HG03575 (cell line): ENCODE measurements at regions not wholly inside any gene's neighbourhood (a gene's known extent, or its start where the extent isn't known, plus 50 kb on each side); places are given as distances from the start of the nearest gene placed in this dataset.
"Not testable (repeated sequence)": the region's sequence is repeated elsewhere in the genome, so short reads cannot be mapped to it uniquely, and the experiment has no call there.

Source experiments
- ATAC-seq: cut with Tn5 transposase; IDR thresholded peaks from one replicate; pipeline ENCODE4 v1.9.1; 2021; ENCODE audit not compliant: unreplicated experiment, insufficient number of reproducible peaks, low FRiP score; ENCODE audit errors: extremely low read depth

DNA sequence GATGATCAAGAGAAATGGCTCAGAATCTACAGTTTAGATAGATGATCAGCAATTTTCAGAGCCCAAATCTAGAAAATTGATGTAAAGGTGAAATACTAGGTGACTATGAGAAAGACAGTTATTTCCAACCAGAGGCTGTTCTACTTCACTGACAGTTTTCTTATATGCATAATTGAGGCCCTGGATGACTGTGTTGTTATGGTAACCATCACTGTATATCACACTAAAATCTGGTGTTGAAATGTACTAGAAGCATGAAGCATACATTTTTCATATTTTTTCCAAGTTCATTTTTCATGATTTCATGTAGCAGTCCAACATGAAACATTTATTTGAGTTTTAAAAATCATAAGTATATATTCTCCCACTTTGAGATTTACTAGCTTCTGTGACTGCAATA is 87.4 kb downstream of the ATXN3L start:
- ATAC-seq: no peak

DNA sequence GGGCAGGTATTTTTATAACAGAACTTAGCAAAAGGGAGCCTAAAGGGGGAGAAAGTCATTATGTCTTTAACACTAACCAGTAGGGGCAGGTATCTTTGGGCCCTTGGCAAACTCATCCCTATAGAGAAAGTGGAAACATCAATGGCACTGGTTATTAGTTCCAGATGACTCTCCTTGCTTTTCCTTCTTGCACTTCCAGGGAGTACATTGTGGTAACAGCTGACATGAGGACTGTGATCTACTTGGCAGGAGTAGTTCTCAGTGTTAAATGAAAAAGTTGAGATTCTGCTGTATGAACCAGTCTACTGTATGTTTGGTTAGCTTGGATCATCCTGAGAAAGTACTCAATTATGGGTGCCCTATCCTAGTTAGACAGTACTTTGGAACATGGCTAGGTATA is 93.6 kb downstream of the ATXN3L start:
- ATAC-seq: no peak

DNA sequence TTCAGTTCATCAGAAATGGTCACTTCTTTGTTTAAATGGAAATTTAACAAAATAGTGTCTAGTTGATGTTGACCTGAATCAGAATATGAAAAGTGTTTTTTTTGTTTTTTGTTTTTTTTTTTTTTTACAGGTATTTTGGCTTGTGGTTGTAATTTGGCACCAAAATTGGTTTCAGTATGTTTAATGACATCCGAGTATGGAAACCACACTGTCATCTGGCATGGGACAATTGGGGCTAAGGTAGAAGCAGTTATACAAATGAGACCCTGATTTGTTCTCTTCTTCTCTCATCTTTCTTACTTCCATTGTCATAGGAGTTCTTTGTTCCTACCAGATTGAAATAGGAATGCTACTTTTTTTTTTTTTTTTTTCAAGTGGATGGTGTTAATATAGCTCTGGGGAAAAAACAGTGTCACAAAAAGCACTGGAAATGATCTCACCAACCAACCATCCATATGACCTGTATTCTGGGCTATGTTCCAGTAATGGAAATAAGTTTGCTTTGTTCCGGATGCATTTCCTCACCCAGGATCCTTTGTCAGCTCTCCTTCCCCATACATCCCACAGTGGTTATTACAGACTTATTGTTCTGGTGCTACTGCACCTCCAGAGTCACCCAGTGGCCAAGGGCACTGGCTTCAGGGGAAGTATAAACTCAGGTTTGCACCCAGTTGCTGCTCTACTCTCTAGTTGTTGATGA is 95.8 kb downstream of the ATXN3L start:
- no peak for ATAC-seq

DNA sequence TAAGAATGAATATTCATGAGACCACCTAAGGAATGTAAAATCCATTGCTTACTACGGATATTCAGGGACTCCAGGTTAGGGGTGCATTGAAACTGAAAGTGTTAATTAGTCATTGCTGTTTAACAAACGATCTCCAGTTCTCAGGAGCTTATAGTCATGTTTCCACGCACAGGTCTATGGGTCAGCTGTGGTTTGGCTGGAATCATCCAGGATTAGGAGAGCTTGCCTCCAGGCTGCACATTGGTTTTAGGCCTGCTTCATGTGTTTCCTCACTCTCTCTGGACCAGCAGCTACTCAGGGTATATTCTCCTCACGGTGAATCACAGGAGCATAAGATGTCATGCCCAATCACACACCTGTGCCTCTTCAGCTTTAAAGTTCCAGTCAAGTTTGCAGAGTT is 98.9 kb downstream of the ATXN3L start:
- no peak for ATAC-seq

DNA sequence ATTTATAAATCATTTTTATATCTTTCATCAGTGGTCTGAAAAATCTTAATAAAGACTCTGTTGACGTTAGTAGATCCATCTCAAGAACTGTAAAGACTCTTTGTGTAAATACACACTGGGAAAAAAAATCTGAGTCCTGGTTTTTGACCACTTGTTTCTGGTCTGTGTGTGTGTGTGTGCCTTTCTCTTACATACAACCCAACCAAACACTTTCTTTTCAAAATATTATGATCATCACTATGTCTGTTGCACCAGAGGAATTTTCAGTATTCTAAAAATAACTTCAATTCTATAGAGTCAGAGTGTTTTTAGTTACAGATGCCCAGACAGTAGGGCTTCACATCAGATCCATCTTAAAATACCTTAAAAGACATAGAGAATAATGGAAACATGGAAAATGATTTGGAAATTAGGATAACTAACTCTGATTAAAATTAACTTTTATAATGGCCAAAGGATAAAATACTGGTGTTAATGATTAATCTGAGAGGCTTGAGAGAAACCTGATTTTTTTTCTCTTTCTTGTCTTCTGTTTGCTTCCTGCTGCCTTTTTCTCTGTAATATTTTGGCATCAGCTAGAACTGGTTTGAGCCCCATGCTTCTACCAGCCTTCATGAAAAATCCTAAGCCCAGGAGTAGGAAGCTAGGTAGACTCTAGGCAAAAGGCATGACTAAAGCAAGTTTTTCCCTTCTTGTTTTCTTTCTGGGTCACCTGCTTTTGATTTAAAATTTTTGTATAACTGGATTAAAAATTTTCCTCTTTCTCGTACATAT is 99.7 kb downstream of the ATXN3L start:
- no peak for ATAC-seq

DNA sequence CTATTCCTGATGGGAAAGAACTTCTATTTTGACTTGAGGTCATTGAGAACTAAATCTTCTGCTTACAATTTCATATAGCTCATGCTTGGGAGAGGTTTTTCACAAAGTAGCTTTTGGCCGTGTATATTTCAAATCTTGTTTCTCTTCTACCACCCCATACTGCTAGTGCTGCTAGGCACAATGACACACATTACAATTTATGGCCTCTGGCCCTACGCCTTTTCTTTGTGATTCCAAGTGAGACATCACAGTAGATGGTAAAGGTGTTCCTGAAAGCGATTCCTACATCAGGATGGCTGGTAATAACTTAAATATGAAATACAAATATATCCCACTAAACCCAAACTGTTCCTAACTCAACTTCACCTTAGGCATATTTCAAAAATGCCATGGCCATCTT is 101.1 kb downstream of the ATXN3L start:
- ATAC-seq: no peak

DNA sequence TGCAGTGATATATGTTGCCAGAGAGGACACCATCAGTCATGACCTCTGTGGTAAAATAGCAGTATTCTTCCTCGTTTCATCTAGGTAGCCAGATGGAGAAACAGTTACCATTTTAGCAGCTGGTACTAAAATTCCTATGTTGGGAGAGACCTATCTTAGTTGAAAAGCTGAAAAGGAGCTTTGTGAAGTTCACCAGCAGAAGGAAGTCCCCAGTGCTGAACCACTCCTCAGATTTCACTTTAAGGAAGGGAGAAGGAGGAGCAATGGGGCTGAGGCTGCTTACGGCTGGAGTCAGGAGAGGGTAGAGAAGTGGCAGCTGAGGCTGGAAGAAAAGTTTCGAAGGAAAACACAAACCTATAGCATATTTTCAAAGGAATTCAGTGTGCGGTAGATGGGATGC is 103.7 kb downstream of the ATXN3L start:
- ATAC-seq: no peak

DNA sequence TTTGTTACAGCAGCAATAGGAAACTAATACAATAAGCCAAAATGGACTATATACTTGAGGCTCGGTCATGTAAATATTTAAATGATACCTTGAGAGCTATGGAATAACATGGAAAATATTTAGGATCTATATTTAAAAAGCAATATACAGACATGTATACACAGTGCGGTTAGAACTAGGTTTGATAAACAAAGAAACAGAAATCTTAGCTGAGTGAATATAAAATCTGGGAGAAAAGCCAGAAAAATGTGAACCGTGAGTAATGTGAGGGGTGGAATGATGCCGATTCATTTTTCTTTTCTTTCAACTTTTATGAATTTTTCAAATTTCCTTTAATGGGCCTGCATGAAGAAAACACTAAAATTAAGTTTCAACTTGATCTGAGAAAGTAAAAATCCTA is 104.1 kb downstream of the ATXN3L start:
- no peak for ATAC-seq

DNA sequence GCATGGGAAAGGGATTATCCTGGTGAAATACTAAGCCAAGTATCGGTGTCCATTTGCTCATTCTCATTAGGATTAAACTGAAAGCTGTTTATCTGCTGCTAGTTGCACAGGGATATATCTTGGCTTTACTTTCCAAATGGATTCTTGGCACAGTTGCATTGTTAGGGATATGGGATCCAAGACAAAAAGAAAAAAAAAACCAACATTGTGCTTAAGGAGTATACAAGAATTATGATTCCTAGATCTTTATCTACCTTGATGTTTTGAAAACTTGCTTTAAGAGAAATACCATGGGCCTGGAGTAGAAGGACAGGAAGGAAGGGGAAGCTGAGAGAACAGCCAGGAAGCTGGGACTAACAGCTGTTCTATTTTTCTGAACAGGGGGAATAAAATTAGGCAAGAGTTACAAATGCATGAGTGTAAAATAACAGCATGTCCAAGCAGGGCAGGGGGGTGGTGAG is 107.6 kb downstream of the ATXN3L start:
- no peak for ATAC-seq

DNA sequence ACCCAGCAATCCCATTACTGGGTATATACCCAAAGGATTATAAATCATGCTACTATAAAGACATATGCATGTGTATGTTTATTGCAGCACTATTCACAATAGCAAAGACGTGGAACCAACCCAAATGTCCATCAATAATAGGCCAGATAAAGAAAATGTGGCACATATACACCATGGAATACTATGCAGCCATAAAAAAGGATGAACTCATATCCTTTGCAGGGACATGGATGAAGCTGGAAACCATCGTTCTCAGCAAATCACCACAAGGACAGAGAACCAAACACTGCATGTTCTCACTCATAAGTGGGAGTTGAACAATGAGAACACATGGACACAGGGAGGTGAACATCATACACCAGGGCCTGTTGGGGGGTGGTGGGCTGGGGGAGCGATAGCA is 109.7 kb downstream of the ATXN3L start:
- ATAC-seq: not testable (repeated sequence)

DNA sequence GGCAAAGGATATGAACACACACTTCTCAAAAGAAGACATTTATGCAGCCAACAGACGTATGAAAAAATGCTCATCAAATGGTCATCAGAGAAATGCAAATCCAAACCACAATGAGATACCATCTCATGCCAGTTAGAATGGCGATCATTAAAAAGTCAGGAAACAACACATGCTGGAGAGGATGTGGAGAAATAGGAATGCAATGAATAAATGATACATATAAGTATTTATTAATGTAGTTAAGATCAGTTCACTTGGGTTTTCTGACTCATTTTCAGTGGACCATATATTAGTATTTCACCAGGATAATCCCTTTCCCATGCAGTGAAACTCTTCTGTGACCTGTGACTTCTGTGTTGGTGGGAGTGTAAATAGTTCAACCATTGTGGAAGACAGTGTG is 110.1 kb downstream of the ATXN3L start:
- ATAC-seq: not testable (repeated sequence)

DNA sequence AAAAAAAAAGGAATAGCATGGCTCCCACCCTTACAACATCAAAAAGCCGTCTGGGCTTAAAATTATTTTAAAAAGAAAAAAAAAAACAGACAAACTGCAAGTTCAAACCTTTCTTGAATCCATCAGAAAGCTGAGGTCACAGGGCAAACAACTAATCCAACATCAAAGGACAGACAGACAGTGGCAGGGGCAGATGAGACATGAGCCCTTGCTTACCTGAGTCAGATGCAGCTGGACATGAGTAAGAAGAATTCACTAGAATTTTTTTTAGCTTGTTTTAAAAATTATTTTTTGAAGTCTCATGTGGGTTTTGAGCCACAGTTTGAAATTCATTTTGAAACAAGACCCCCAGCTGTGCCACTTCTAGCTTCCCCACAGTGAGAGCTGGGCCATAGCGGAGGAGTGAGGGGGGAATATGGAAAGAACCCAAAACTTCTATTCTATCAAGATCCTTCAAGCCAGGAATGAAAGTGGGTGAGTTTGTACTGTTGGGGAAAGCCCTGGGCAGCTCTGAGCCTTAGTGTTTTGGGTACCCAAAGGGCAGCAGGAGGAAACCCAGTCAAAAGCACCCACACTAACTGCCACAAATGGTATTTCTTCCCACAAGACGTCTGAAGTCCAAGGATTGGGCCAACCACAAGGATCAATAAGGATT is 111.4 kb downstream of the ATXN3L start:
- no peak for ATAC-seq

DNA sequence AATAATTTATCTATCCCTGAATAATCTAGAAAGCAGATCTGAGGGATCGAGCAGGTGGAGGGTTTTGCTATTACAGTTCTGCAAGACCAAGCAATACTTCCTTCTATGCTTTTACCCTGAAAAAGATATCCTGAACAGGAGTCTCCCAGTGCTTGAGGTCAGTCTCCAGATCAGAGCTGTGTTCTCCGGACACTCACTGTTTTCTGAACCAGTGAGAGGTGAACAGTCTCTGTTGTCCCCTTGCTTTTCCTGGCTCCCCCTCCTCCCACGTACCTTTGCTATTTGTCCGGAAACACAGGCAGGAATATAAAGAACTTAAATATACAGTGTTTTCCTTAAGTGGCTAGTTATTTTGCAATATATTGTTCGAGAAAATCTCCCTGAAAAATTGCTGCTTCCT is 116.6 kb downstream of the ATXN3L start:
- ATAC-seq: no peak

DNA sequence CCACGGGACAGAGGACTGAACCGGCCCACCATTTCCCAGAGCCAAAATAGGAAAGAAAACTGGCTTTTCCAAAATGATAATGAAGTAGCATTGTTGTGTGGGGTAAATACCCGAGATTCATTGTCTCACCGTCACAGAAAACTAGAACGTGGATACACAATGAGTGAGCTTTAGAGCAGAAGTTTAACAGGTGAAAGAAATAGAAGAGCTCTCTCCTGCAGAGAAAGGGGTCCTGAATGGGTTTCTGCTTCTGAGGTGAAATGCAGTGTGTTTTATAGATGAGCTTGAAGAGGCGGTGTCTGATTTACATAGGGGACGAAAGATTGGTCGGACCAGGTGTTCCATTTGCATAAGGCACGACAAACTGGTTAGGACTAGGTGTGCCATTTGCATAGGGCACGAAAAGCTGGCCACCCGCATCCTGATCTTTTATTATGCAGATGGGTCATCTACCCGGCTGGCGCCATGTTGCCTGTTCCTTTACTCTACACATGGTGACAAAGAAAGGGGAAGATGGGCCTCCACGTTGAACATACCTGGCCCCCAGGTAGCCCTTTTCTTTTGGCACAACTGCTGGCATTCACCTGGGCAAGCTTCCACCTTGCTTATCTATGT is 118.1 kb downstream of the ATXN3L start:
- ATAC-seq: no peak

DNA sequence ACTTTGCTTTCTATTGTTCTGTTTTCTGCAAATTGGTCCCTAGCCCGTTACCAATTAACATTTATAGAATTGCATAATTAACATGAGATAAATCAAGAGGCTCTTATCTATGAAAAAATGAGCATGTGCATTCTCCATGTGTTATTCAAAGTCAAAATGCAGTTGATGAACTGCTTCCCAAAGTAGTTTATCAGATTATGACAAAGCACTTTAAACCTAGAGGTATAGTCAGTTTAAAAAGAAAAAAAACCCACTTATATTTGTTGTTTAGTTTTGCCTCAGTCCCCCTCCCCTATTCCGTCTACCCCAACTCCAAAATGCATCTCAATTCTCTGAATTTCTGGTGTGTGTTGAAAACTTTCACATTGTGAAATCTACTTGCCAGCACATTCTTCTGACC is 119.5 kb downstream of the ATXN3L start:
- ATAC-seq: no peak

DNA sequence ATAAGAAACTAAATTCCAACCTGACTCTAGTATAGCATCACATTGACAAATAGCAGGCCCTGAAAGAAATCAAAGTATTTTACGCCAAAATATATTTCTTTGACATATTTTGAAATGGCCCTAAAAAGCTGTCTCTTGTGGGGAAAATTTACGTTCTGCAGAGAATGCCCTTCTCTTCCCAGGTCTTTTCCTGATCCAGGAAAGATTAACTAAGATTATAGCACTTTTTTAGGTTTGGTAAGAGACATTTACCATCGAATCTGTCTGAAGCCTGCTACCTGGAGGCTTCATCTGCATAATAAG is 121.1 kb downstream of the ATXN3L start:
- ATAC-seq: no peak

DNA sequence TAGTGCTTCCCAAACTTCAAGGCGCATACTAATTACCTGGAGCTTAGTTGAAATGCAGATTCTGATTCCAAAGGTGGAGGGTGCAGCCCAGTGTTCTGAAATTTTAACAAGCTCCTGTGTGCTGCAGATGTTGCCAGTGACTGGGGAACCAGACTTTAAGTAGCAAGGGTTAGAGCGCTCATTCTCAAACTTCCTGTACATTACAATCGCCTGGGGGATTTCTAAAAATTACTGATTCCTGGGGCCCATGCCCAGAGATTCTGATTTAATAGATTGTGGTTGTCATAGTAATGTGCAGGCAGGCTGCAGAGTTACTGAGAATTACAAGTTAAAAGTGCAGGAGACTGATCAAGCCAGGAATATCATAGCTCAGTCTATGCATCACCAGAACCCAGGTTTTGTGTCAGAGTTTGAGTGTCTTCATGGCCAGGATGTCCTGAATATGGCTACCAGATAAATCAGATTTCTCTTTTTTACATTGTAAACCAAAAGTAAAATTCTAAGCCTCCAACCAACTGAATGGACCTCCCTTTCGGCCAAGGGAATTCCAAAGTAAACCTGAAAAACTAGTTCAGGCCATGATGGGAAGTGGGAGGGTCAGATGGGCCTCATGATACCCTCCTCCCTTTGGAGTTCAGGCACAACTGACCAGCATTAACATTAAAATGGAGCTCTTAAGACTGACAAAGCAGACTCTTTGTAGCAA is 121.6 kb downstream of the ATXN3L start:
- no peak for ATAC-seq

DNA sequence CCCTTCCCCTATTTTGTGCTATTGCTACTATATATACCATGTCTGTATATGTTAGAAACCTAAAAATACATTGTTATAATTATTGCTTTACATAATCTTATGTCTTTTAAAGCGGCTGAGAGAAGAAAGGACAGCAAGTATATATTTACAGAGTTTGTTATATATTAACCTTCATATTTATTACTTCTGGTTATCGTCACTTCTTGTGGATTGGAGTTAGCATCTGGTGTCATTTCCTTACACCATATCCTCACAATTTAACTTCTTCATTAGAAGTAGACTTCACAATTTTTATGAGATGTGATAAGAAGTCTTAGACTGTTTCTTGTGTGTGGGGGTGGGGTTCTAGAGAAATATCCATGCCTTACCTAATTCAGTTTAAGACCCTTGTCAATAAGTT is 123.1 kb downstream of the ATXN3L start:
- ATAC-seq: no peak

DNA sequence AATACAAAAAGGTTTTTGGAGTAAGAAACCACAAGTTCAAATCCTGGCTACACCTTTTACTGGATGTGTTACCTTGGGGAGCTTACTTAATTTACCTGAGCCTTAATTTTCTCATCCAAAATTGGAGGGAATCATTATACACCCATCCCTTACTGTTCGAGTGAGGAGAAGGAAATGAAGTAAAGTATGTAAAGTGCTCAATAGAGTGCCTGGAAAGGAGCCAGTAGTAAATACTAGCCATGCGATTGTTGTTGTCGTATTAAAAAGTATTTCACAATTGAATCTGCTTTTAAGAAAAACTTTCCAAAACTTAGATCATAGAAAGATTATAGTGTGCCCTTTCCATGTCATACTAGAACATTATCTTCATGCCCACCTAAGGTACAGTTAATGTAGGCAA is 124.5 kb downstream of the ATXN3L start:
- ATAC-seq: no peak
